ENCODE measurements at regions not wholly inside any gene's neighbourhood (a gene's known extent, or its start where the extent isn't known, plus 50 kb on each side); places are given as distances from the start of the nearest gene placed in this dataset.
"Not testable (repeated sequence)": the region's sequence is repeated elsewhere in the genome, so short reads cannot be mapped to it uniquely, and the experiment has no call there.

DNA sequence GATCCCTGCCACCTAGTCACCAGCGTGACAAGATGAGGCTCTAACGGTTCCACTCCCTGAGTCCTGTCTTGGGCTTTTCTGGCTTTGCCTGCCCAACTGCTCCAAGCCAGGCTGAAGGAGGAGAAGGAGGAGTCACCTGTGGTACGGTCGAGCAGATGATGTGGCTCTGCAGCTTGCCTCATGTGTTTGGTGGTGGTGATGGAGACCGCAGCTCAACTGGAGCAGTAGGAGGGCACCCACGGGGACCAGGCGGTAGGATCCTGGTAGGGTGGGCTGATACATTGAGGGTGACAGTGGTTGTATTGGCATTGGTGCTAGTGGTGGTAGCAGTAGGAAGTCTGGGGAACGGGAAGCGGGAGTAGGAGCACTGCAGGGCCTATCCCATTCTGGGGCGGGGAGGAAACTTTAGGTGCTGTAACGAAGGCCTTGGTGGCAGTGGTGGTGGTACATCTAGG, 202.8 kb upstream of the WSB1 start:
- Histone ChIP-seq H3K4me2 (ENCODE audit: low read length) (no peak overlapping the region), H3K27me3 (ENCODE audit: control insufficient read depth, low read length) (no peaks in the 10 kb centered on the region), H3F3A (ENCODE audit: control insufficient read depth, insufficient read depth) (no peaks in the 10 kb centered on the region), H3K4me1 (ENCODE audit: control insufficient read depth, low read length) (no peaks in the 10 kb centered on the region), H4K20me1 (ENCODE audit: control insufficient read depth, insufficient read depth, low read depth, low read length) (no peaks in the 10 kb centered on the region), H3K79me2 (ENCODE audit: control insufficient read depth, low read length) (no peaks in the 10 kb centered on the region), H3K9me3 (ENCODE audit: control insufficient read depth, insufficient read depth, low read length) (no peaks in the 10 kb centered on the region; the same call in 1 of the 2 replicates), H3K4me3 (ENCODE audit: low read length) (no peak overlapping the region), H3K9me2 (replicated peaks; ENCODE audit: control insufficient read depth, low read length) (no peaks in the 10 kb centered on the region), H3K27ac (ENCODE audit: low read depth, low read length) (no peak overlapping the region), H3K36me3 (ENCODE audit: control insufficient read depth, low read length) (no peaks in the 10 kb centered on the region)
- TF ChIP-seq EZH2phosphoT487 (IDR thresholded peaks at IDR 0.05; ENCODE audit: borderline replicate concordance, low read length), result no peak
- TF ChIP-seq, protein P1, sequence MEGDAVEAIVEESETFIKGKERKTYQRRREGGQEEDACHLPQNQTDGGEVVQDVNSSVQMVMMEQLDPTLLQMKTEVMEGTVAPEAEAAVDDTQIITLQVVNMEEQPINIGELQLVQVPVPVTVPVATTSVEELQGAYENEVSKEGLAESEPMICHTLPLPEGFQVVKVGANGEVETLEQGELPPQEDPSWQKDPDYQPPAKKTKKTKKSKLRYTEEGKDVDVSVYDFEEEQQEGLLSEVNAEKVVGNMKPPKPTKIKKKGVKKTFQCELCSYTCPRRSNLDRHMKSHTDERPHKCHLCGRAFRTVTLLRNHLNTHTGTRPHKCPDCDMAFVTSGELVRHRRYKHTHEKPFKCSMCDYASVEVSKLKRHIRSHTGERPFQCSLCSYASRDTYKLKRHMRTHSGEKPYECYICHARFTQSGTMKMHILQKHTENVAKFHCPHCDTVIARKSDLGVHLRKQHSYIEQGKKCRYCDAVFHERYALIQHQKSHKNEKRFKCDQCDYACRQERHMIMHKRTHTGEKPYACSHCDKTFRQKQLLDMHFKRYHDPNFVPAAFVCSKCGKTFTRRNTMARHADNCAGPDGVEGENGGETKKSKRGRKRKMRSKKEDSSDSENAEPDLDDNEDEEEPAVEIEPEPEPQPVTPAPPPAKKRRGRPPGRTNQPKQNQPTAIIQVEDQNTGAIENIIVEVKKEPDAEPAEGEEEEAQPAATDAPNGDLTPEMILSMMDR (IDR thresholded peaks at IDR 0.05; ENCODE audit: low read depth, low read length, poor library complexity, severe bottlenecking), result no peak

DNA sequence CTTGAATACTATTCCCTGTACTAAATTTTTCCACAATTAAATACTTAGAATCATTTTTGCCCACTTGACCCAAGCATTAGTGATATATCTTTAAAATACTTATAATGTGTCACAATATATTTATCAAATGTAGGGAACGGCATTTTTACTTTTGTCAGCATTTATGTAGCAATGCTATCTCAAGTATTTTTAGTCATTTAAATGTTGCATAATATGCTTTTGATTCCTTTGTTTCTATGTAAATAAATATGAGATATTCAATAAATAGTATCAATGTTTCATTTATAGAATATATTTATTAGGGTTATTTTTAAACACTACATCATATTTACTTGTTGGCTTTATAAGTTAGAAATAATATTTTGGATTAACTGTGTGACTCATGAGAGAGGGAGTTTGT, 199.7 kb upstream of the WSB1 start:
- H3K4me2 ChIP-seq (ENCODE audit: low read length); H3K79me2 ChIP-seq (ENCODE audit: control insufficient read depth, low read length); H3K4me1 ChIP-seq (ENCODE audit: control insufficient read depth, low read length); H3K4me3 ChIP-seq (ENCODE audit: low read length); H3K27ac ChIP-seq (ENCODE audit: low read depth, low read length); H3K27me3 ChIP-seq (ENCODE audit: control insufficient read depth, low read length); H4K20me1 ChIP-seq (ENCODE audit: control insufficient read depth, insufficient read depth, low read depth, low read length); H3F3A ChIP-seq (ENCODE audit: control insufficient read depth, insufficient read depth); H3K9me2 ChIP-seq (replicated peaks; ENCODE audit: control insufficient read depth, low read length); H3K36me3 ChIP-seq (ENCODE audit: control insufficient read depth, low read length); H3K9me3 ChIP-seq (ENCODE audit: control insufficient read depth, insufficient read depth, low read length): not testable (repeated sequence)

DNA sequence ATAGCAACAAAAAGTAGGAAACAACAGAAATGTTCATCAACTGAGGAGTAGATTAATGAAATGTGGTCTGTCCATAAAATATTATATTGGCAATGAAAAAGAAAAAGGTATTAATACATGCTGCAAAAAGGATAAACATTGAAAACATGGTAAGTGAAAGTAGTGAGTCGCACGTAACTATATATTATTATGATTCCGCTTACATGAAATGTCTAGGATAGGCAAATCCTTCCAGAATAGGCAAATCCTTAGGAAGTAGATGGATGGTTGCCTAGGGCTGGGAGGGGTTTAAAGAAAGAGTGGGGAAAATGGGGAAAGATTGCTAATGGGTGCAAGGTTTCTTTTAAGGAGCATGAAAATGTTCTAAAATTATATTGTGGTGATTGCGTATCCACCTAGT, 198.1 kb upstream of the WSB1 start:
- H3K27ac ChIP-seq (ENCODE audit: low read depth, low read length); H3K27me3 ChIP-seq (ENCODE audit: control insufficient read depth, low read length); H3K4me1 ChIP-seq (ENCODE audit: control insufficient read depth, low read length); H3K79me2 ChIP-seq (ENCODE audit: control insufficient read depth, low read length); H3K9me3 ChIP-seq (ENCODE audit: control insufficient read depth, insufficient read depth, low read length); H4K20me1 ChIP-seq (ENCODE audit: control insufficient read depth, insufficient read depth, low read depth, low read length); H3K9me2 ChIP-seq (replicated peaks; ENCODE audit: control insufficient read depth, low read length); H3K4me3 ChIP-seq (ENCODE audit: low read length); H3K36me3 ChIP-seq (ENCODE audit: control insufficient read depth, low read length); H3K4me2 ChIP-seq (ENCODE audit: low read length); H3F3A ChIP-seq (ENCODE audit: control insufficient read depth, insufficient read depth): not testable (repeated sequence)

DNA sequence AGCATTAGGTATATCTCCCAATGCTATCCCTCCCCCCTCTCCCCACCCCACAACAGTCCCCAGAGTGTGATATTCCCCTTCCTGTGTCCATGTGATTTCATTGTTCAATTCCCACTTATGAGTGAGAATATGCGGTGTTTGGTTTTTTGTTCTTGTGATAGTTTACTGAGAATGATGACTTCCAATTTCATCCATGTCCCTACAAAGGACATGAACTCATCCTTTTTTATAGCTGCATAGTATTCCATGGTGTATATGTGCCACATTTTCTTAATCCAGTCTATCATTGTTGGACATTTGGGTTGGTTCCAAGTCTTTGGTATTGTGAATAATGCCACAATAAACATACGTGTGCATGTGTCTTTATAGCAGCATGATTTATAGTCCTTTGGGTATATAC, 194.6 kb upstream of the WSB1 start:
- H3K4me1 ChIP-seq (ENCODE audit: control insufficient read depth, low read length); H3K27ac ChIP-seq (ENCODE audit: low read depth, low read length); H4K20me1 ChIP-seq (ENCODE audit: control insufficient read depth, insufficient read depth, low read depth, low read length); H3K9me2 ChIP-seq (replicated peaks; ENCODE audit: control insufficient read depth, low read length); H3K9me3 ChIP-seq (ENCODE audit: control insufficient read depth, insufficient read depth, low read length); H3K4me2 ChIP-seq (ENCODE audit: low read length); H3K4me3 ChIP-seq (ENCODE audit: low read length); H3F3A ChIP-seq (ENCODE audit: control insufficient read depth, insufficient read depth); H3K27me3 ChIP-seq (ENCODE audit: control insufficient read depth, low read length); H3K36me3 ChIP-seq (ENCODE audit: control insufficient read depth, low read length); H3K79me2 ChIP-seq (ENCODE audit: control insufficient read depth, low read length): not testable (repeated sequence)

DNA sequence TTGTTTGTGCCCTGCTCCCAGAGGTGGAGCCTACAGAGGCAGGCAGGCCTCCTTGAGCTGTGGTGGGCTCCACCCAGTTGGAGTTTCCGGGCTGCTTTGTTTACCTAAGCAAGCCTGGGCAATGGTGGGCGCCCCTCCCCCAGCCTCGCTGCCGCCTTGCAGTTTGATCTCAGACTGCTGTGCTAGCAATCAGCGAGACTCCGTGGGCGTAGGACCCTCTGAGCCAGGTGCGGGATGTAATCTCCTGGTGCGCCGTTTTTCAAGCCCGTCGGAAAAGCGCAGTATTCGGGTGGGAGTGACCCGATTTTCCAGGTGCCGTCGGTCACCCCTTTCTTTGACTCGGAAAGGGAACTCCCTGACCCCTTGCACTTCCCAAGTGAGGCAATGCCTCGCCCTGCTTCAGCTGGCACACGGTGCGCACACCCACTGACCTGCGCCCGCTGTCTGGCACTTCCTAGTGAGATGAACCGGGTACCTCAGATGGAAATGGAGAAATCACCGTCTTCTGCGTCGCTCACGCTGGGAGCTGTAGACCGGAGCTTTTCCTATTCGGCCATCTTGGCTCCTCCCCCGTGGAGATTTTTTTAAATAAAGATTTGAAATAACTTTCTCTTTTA, 189.2 kb upstream of the WSB1 start:
- H3K27me3 ChIP-seq (ENCODE audit: control insufficient read depth, low read length); H3K4me2 ChIP-seq (ENCODE audit: low read length); H4K20me1 ChIP-seq (ENCODE audit: control insufficient read depth, insufficient read depth, low read depth, low read length); H3K4me1 ChIP-seq (ENCODE audit: control insufficient read depth, low read length); H3F3A ChIP-seq (ENCODE audit: control insufficient read depth, insufficient read depth); H3K36me3 ChIP-seq (ENCODE audit: control insufficient read depth, low read length); H3K9me2 ChIP-seq (replicated peaks; ENCODE audit: control insufficient read depth, low read length); H3K9me3 ChIP-seq (ENCODE audit: control insufficient read depth, insufficient read depth, low read length); H3K4me3 ChIP-seq (ENCODE audit: low read length); H3K79me2 ChIP-seq (ENCODE audit: control insufficient read depth, low read length); H3K27ac ChIP-seq (ENCODE audit: low read depth, low read length): not testable (repeated sequence)
